Ovary (tissue), 3 donors: ENCODE measurements at regions not wholly inside any gene's neighbourhood (a gene's known extent, or its start where the extent isn't known, plus 50 kb on each side); places are given as distances from the start of the nearest gene placed in this dataset.

ENCODE experiments used
- CTCF ChIP-seq, 3 donors: fragments of 450-650 bp in 2 of 3; fragments of 200-600 bp in 1 of 3; IDR thresholded peaks; one replicate each; pipeline versions ENCODE4 v1.5.1 to v1.8.0; 2016 to 2022; ENCODE audit warnings: antibody characterized with exemption in 3 of 3, mild to moderate bottlenecking in 1 of 3
- EP300 ChIP-seq: sonication (generic); formaldehyde crosslinking; IDR thresholded peaks from one replicate; pipeline ENCODE4 v1.6.1; 2017; ENCODE audit warnings: antibody characterized with exemption
- donor health status: DM: no; HTN: no; CAD: no.

GRCh38 chr5:167489202-167489601, 802.2 kb upstream of the WWC1 start:
- no peak for TF ChIP-seq EP300
- TF ChIP-seq CTCF (IDR thresholded peaks at IDR 0.05), result no peak
